Calu3 (cell line): ENCODE measurements at regions not wholly inside any gene's neighbourhood (a gene's known extent, or its start where the extent isn't known, plus 50 kb on each side); places are given as distances from the start of the nearest gene placed in this dataset.

Experiments
- BruUV-seq: library from RNA; stranded (reverse); fragments of 400-500 nt; replicated peaks from 2 replicates; lab custom pipeline; 2021; lab: Mats Ljungman, UMichigan
- CTCF ChIA-PET: fragments of 300-600 bp; sonication (Branson Sonifier 250); formaldehyde crosslinking; loops from one replicate; lab custom pipeline; 2022; ENCODE audit warnings: antibody characterized with exemption; lab: Charles Lee
- DNase-seq: peaks from one replicate; pipeline ENCODE4 v3.0.0; 2022
- H3K27ac Mint-ChIP-seq: one replicate; pipeline ENCODE4 v1.8.0; 2022; ENCODE audit warnings: mixed read lengths; ENCODE audit not compliant: unreplicated experiment
- H3K27me3 Mint-ChIP-seq: one replicate; pipeline ENCODE4 v1.8.0; 2022; ENCODE audit warnings: mixed read lengths; ENCODE audit not compliant: unreplicated experiment
- H3K36me3 Mint-ChIP-seq: one replicate; pipeline ENCODE4 v1.8.0; 2022; ENCODE audit warnings: mild to moderate bottlenecking, moderate library complexity, mixed read lengths; ENCODE audit not compliant: insufficient read depth, unreplicated experiment
- H3K4me1 Mint-ChIP-seq: one replicate; pipeline ENCODE4 v1.8.0; 2022; ENCODE audit warnings: mild to moderate bottlenecking, low read depth, mixed read lengths; ENCODE audit not compliant: unreplicated experiment
- H3K4me3 Mint-ChIP-seq: one replicate; pipeline ENCODE4 v1.8.0; 2022; ENCODE audit warnings: mild to moderate bottlenecking, low read depth, moderate library complexity, mixed read lengths; ENCODE audit not compliant: unreplicated experiment
- H3K9me3 Mint-ChIP-seq: one replicate; pipeline ENCODE4 v1.8.0; 2022; ENCODE audit warnings: low read depth, mixed read lengths; ENCODE audit not compliant: unreplicated experiment
- intact Hi-C: fragments of 100-400 bp; cut with micrococcal nuclease; formaldehyde crosslinking; loops from one replicate; pipeline ENCODE4 v1.10.0; 2022; ENCODE audit not compliant: unreplicated experiment
- TF ChIP-seq, protein P1 (sequence below): fragments of 200-600 bp; IDR thresholded peaks from one replicate; pipeline ENCODE4 v1.8.0; 2022; ENCODE audit warnings: antibody characterized with exemption; ENCODE audit not compliant: unreplicated experiment

DNA sequence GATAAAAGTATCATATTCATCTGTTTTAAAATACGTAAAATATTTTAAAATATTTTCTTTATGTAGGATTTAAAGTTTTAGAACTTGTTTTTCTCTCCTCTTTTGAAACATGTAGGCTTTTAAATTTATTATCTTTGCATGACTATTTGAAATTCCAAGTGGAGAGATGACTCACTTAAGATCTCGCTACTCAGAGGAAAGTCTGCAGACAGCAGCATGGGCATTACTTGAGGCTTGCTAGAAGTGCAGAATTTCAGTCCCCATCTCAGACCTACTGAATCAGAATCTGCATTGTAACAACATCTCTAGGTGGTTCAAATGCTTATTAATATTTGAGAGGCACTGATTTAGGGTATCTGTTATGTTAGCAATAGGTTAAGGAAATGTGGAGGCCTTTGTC is 225.7 kb upstream of the ARX start:
- TF ChIP-seq, protein P1, sequence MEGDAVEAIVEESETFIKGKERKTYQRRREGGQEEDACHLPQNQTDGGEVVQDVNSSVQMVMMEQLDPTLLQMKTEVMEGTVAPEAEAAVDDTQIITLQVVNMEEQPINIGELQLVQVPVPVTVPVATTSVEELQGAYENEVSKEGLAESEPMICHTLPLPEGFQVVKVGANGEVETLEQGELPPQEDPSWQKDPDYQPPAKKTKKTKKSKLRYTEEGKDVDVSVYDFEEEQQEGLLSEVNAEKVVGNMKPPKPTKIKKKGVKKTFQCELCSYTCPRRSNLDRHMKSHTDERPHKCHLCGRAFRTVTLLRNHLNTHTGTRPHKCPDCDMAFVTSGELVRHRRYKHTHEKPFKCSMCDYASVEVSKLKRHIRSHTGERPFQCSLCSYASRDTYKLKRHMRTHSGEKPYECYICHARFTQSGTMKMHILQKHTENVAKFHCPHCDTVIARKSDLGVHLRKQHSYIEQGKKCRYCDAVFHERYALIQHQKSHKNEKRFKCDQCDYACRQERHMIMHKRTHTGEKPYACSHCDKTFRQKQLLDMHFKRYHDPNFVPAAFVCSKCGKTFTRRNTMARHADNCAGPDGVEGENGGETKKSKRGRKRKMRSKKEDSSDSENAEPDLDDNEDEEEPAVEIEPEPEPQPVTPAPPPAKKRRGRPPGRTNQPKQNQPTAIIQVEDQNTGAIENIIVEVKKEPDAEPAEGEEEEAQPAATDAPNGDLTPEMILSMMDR, result no peak
- intact Hi-C loops, result no loop called here
- no peaks in the 10 kb centered on the region for H3K4me1 Mint-ChIP-seq
- no peak overlapping the region for H3K27ac Mint-ChIP-seq
- H3K36me3 Mint-ChIP-seq, result no peaks in the 10 kb centered on the region
- peaks cover 12% of the 10 kb centered on the region for H3K27me3 Mint-ChIP-seq
- no TSS peak for BruUV-seq
- DNase-seq, result no peak
- H3K9me3 Mint-ChIP-seq, result peaks cover 4% of the 10 kb centered on the region
- CTCF ChIA-PET, result no interaction called here
- H3K4me3 Mint-ChIP-seq, result no peak overlapping the region

DNA sequence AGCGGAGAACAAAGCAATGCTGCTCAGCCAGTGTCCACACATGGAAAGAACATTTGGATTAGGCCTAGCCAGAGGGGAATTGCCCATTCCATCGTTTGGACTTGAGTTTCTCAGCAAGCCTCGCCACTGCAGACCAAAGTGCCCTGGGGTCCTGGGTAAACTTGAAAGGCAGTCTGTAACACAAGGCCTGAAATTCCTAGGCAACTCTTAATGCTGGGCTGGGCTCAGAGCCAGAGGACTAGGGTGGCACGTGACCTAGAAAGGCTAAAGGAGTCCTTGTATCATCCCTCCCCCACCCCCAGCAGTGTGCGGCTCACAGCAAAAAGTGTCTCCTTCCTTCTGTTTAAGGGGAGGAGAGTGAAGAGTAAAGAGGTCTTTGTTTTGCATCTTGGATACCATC is 210.4 kb upstream of the ARX start:
- H3K9me3 Mint-ChIP-seq, result peaks cover 3% of the 10 kb centered on the region
- intact Hi-C loops, result no loop called here
- DNase-seq, result no peak
- CTCF ChIA-PET, result no interaction called here
- H3K4me1 Mint-ChIP-seq, result no peaks in the 10 kb centered on the region
- H3K27me3 Mint-ChIP-seq, result peaks cover under 1% of the 10 kb centered on the region
- no peak overlapping the region for H3K27ac Mint-ChIP-seq
- no peak overlapping the region for H3K4me3 Mint-ChIP-seq
- BruUV-seq, result no TSS peak
- TF ChIP-seq, protein P1, result no peak
- H3K36me3 Mint-ChIP-seq, result no peaks in the 10 kb centered on the region

DNA sequence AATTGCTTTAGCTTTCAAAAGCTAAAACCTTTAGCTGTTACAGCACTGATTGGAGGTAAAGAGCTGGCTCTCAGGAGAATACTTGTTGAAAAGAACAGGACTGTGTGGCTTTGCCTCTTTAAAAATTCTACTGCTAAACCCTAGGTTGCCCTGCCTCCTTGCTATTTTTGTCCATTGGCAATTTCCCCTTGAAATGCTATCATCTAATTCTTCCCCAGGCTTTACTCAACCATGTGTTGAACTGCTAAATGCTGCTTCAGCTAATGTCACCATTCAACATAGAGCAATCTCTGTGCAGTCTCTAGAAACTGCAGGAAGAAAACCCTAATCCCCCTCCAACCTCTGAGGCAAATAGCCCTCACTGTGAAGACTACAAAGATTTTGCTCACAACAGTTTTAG is 203.7 kb upstream of the ARX start:
- H3K9me3 Mint-ChIP-seq, result no peaks in the 10 kb centered on the region
- no peaks in the 10 kb centered on the region for H3K4me1 Mint-ChIP-seq
- intact Hi-C loops, result no loop called here
- no peak overlapping the region for H3K4me3 Mint-ChIP-seq
- CTCF ChIA-PET, result no interaction called here
- no TSS peak for BruUV-seq
- H3K27me3 Mint-ChIP-seq, result peaks cover 39% of the 10 kb centered on the region
- H3K27ac Mint-ChIP-seq, result no peak overlapping the region
- no peaks in the 10 kb centered on the region for H3K36me3 Mint-ChIP-seq
- no peak for DNase-seq
- TF ChIP-seq, protein P1, result no peak

DNA sequence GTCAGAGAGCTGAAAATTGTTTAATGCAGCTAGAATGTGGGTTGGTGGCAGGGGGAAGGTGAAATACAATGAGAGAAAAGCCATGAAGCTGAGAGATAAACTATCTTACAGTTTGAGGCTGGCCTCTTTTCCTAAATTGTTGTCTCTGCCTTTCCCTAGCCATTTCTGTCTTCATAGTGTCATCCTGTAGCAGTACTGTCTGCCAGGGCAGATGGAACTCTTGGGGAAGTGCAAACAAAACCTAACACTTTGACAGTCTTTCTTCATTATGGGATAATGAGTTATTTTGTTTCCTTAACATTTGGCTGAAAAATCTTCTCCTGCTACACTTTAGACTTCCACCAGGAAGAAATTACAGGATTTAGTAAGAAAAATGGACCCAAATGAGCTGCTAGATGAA is 197.8 kb upstream of the ARX start:
- intact Hi-C loops, result no loop called here
- no peaks in the 10 kb centered on the region for H3K36me3 Mint-ChIP-seq
- TF ChIP-seq, protein P1, result no peak
- peaks cover 2% of the 10 kb centered on the region for H3K9me3 Mint-ChIP-seq
- H3K4me3 Mint-ChIP-seq, result no peak overlapping the region
- DNase-seq, result no peak
- CTCF ChIA-PET, result no interaction called here
- H3K4me1 Mint-ChIP-seq, result no peaks in the 10 kb centered on the region
- no TSS peak for BruUV-seq
- H3K27ac Mint-ChIP-seq, result no peak overlapping the region
- peaks cover 15% of the 10 kb centered on the region for H3K27me3 Mint-ChIP-seq
